T-helper 22 cell (primary cell): ENCODE measurements at regions not wholly inside any gene's neighbourhood (a gene's known extent, or its start where the extent isn't known, plus 50 kb on each side); places are given as distances from the start of the nearest gene placed in this dataset.

Source experiments
- DNase-seq: peaks from one replicate; pipeline ENCODE4 v3.0.0-alpha.2; 2020; ENCODE audit warnings: low read depth

DNA sequence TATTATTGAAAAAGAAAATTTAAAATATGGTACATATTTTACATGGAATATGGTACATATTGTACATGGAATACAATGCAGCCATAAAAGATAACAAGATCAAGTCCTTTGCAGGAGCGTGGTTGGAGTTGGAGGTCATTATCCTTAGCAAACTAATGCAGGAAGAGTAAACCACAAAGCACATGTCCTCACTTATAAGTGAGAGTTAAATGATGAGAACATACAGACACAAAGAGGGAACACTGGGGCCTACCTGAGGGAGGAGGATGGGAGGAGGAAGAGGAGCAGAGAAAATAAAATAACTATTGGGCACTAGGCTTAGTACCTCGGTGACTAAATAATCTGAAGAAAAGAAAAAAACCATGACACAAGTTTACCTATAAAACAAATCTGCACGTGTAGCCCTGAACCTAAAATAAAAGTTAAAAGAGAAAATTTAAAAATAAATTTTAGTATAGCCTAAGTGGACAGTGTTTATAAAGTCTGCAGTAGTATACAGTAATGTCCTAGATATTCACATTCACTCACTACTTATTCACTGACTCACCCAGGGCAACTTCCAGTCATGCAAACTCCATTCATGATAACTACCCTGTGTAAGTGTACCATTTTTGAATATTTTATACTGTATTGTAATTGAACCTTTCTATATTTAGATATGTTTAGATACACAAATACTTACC is 204.4 kb downstream of the FAM76B start:
- no peak for DNase-seq

DNA sequence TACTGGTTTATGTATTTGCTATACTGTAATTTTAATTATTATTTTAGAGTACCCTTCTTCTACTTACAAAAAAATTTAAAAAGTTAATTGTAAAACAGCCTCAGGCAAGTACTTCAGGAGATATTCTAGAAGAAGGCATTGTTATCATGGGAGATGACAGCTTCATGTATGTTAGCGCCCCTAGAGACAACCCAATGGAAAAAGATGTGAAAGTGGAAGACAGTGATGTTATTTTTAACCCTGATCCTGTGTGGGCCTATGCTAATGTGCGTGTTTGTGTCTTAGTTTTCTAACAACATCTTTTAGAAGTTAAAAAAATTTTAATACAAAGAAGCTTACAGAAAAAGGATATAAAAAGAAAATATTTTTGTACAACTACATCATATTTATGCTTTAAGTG is 205.0 kb downstream of the FAM76B start:
- DNase-seq = no peak

DNA sequence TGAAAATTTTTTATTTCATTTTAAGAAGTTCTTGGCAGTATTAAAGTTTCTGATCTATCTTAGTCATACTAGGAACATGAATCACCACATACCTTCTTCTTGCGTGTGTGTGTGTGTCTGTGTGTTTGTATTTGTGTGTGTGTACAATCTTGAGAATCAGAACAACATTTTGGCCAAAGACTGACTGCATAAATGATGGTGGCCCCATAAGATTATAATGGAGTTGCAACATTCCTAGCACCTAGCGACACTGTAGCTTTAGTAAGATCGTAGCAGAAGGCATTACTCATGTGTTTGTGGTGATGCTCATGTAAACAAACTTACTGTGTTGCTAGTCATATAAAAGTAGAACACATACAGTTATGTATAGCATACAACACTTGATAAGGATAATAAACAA is 205.4 kb downstream of the FAM76B start:
- no peak for DNase-seq

DNA sequence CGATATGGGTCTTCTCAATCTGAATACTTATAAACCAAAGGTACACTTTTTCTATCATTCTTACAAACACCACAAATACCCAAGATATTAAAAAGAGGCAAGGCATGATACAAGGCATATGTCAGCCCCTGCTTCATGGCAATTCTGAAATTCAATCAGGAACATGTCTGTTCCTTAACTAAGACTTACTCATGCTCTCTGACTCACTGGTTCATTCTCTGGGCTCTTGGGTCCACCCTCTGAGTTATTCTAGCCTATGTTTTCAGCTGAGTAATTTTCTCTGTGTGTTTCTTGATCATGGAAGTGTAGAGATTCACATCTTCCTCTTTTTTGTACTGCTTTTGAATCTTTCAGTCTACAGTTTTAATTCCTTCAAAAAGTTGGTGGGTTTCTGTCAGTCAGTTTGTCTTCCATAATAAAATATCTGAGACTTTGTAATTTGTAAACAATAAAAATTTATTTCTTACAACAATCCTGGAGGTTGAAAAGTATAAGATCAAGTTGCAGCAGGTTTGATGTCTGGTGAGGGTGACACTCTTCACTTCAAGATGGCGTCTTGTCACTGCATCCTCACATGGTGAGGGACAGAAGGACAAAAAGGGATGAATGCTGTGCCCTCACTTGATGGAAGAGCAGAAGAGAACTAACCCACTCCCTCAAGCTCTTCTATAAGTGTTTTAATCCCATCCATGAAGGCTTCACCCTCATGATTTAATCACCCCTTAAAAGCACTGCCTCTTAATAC is 211.7 kb downstream of the FAM76B start:
- no peak for DNase-seq

DNA sequence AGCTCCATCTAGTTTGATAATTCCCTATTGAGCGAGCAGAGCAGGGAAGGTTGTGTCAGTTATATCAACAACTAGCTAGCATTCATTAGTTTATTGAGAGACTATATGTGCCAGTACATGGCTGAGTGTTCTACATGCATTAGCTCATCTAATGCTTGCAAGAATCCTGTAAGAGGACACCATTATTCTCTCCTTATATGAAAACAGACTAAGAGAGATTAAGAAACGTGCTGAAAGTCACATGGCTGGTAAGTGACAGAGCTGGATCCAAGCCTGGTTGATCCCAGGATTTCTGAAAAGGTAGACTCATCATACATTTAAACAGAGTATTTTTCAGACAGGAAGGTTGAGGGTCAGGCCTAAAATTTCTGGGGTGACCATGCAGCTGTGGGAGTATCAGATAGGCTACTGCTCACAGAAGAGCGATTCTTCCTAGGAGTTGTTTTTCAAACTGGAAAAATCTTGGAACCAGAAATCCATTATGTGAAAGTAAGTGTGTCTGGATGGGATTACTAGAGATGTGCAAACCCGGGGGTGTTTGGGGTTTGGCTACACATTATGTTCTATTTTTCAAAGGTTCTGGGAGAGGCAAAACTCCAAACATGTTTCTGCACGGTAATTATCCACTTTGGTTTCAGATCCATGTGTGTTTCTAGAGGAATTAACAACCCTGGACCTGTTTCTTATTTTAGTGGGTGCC is 213.3 kb downstream of the FAM76B start:
- DNase-seq = no peak

DNA sequence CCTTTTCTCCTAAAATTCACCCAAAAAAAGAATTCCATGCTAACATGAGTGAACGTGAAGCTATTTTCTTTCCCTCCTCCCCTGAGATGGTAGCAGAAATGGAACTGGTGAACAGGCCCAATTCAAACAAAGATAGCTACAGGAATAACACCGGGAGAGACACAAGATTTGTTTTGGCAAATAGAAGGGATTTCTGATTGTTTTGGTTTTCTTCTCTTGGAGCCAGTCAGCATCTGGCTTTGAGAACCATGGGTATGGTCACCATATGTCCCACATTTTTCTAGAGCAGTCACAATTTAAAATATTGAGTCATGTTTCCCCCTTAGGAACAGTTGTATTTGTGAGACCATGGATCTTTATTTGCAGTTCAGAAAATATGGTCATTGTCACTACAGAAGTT is 214.1 kb downstream of the FAM76B start:
- DNase-seq = no peak

DNA sequence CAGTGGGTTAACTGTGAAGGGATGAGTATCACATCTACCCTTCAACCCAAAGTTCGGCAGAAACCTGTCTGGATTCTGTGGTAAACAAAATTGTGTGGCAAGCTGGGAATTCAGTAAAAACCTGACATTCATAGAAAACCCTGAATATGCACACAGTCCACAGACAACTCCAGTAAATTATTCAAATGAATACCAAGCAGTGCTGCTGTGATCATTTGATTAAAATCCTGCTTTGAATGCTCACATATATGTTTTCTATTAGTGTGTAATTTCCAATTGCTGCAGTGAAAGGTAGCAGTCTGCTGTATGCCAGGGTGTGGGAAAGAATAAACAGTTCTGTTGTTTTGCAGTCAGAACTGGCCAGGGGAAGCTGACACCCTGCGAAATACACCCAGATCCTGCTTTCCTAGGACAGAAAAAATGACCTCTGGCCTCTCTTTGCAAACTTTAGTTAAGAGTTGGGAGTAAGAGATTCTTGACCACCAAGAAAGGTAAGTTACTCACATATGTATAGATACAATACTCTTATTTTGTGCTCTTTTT is 217.8 kb downstream of the FAM76B start:
- DNase-seq = no peak

DNA sequence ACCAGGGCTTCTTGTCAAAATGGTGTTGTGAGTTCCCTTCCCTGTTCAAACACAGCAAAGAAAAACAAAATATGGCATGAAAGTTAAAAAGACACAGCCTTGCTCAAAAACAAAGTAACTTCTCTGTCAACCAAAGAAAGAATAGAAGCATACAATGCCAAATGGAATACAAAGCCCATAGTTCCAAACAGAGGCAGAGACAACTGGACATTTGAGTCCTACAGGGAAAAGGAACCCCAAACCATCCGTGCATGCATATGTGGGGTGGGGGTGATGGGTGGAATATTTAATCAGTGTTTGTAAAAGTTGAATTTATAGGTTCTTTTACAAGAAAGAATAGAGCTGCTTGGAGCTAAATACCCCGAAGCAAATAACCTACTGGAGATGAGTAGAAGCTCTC is 218.7 kb downstream of the FAM76B start:
- no peak for DNase-seq

DNA sequence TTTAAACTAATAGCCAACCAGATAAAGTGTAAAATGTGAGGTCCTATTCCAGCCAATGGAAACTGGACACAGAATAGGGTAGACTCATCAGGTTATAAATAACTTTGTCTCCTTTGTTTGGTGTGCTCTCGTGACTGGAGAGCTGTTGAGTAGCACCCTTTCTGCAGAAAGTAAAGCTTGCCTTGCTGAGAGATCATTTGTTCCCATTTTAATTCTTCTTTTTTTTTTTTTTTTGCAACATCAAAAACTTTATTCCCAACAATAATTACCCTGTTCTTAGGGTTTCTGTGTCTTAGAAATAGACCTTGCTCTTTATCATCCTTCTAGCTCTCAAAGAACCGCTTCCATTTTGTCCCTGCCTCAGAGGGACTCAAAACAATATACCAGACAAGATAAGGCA is 220.4 kb downstream of the FAM76B start:
- DNase-seq = no peak

DNA sequence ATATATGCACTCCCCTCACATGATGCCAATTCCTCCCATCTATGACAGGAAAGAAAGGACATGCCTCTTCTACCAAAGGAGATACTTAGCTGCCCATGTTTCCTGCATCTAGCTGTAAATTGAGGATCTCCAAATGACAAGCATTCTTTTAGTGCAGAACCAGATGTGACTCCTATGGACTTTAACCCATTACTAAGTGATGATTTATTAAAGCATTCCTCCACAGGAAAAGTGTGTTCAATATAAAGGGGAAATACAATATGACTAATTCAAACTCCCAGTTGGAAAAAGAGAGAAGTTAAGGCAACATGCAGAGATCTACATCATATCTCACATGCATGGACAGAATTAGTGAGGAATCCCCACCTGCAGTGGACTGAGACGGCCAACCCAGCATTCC is 221.3 kb downstream of the FAM76B start:
- no peak for DNase-seq

DNA sequence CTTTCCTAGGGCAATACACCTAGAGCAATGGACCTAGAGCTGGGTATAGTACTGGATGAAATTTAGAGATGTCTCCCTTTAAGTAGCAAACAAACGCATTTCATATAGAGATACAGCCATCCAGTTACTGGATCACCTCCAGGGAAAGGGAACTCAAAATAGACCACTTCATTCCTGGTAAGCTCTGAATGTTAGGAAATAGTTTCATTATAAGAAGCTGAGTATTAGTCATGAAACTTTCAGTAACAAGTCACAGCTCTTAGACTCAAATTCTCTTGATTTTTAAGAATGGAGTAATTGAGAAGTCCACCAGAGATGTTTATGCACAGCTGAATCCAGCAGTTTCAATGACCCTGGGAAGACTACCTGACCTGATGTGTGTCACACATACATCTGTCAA is 221.9 kb downstream of the FAM76B start:
- DNase-seq = no peak

DNA sequence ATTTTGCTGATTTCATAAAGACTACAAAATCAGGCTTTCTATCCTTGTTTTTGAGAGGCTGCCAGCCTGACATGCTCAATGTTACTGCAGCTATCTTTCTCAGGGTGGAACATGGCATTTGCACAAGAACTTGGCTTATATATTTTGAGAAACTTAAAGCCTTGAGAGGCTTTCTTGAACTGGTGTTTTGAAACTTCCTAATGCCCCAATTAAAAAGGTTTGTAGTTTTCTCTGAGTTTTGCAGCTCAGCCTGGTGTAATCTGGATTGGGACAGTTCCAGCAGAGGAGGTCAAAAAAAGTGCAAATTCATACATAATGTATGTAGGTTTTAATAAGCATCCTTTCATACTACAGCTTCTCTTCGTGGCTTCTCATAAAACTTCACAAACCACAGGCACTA is 223.4 kb downstream of the FAM76B start:
- no peak for DNase-seq

DNA sequence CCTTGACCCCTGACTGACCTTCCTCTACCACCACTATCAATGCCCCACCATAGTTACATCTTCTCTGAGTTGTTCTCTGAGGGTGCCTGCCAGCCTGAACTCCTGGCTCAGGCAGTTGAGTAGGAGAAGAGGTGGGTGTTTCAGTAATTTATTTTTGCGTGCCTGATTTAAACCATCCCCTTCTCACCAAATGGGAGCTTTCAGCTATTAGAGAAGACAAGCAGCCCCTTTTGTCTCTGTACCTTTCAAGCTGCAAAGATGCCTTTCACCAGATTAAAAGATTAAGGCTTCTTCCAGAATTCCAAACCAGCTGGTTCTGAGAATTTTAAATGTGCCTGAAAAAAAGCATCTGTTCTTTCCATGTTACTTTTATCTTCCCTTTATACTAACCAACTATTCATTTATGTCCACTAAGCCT is 223.8 kb downstream of the FAM76B start:
- DNase-seq = no peak

DNA sequence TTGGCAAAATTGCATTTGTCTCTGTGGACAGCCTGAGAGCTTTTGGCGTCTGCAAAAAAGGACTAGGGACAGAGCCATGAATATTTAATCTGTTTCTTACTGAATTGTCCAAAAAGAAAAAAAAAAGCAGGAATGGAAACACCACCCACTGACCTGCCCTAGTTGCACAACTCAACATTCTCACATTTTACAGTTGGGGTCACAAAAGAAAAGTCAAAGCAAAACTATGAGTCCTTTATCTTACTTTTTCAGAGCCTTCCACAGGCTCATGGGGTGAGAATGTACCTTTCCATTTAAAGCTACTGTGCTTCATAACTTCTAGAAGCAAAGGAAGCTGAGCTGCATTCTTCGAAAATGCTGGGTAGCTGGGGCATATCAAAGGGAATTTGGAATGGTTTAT is 225.7 kb downstream of the FAM76B start:
- no peak for DNase-seq

DNA sequence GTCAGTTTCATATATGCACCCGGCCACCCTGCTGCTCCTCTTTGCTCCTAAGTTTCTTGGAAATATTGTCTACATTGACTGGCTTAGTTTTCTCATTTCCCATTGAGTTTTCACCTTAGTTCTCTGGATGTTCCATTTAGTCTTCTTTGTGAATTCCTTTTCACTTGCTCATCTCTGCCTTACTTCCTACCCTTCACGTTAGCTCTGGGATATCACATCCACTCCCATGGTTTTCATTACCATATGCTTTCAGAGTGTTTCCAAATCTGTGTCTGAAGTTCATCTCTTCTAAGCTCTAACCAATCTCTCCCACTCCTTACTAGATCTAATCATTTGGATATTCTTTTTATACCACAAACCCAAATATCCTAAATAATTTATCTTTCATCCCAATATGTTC is 226.4 kb downstream of the FAM76B start:
- no peak for DNase-seq

DNA sequence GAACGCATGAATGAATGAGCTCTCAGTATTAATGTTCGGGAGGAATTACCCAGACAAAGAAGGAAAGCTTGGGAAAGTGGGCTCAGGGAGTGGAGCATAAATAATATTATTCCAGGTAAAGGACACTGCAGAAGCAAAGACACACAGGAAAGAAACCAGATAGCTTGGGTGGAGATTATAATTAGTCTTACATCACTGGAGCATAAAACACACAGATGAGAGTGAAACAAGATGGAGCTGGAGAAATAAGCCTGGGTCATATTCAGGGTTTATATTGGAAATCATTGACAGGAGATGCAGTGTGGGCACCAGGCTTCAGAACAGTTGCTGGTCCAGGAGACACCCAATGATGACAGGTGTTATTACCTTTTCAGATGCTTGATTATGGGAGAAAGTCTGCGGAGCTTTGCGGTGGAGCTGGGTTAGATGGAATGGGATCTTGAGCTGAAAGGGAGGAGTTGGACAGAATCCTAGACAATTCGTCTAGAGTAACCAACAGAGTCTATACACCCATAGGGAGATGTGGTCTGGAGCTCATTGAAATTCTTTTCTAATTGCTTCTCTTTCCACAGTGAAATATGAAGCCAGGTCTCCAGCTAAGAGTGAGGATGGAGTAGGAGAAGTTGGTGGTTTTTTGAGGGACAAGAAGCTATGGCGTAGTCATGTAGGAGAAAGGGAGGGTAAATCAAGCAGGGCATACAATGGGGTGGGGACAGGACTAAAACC is 227.2 kb downstream of the FAM76B start:
- DNase-seq = no peak

DNA sequence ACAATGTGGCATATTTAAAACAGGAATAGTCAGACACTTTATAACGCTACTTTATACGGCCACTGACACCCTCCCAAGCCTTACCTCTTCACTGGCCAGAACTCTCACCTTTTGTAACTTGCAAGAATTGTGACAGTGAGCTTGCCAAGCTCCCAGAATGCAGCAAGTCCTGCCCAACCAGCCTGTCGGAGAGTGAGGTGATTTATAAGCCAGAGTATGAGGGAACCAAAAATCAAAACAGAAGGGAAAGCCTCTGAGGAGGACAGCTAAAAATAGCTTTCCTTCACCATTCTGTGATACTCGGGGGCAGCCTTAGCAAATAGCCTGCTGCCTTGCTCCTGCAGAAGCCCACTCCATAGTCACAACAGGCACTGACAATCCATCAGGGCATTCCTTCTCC is 229.7 kb downstream of the FAM76B start:
- no peak for DNase-seq

DNA sequence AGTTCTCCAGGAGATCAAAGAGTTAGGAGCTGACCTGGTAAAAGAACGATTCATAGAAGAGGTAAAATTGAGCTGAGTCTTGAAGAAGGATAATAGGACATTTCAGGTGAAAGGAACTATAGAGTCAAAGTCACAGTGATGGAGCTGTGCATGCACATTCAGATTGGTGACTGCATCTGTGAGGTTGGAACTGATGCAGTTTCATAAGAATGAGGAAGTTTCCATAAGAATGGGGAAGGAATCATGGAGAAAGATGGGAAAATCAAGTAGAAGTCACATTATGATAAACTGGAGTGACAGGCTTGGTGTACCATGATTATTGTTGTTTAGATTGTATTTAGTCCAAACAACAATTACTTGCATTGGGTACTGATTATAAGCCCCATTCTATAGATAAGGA is 232.2 kb downstream of the FAM76B start:
- DNase-seq = no peak

DNA sequence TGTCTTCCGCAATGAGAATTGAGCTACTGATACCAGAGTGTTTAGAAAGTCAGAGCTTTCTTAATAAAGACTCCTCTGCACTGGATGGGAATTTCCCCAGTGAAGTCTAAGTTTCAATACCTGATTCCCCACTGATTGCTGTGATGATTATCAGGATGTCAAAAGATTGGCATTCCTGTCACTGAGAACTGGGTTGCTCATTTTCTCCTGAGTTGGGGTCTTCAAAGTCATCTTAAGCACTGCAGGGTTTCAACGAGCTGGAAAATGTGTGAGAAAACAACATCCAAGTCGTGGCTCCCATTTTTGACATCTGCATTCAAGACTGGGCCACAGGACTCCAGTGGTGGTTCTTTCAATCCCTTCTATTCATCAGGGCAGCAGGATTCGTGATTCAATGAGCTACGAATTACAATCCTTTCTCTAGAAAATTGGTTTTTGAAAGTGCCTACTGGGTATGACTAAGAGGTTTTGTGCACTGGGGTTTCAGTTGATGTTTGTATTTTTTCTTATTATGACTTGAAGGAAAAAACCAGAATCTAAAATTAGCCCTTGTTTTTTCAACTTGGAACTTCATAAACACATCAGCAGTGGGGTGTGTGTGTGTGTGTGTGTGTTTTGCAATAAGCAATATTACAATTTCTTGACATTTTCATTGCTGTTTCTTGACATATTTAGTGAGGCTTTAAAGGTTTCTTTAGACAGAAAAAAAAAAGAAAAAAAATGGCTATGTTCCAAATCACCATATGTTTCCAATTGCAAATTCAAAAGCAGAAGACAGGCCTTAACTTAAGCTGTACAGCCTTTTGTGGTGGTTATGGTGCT is 233.0 kb downstream of the FAM76B start:
- DNase-seq = no peak

DNA sequence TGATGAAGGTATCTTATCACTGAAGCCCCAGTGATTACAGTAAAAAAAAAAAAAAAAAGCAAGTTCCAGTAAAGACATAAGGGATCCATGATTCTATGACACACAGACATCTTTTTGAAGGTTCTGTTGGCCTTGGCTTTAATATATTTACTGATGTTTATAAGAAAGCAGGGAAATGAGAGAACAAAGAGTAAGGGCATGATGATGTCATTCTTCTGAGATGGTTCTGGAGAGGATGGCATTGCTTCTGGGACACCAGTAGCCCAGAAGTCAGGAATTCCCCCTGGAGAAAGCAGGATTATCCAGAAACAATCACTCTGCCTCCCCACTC is 233.6 kb downstream of the FAM76B start:
- DNase-seq = no peak

DNA sequence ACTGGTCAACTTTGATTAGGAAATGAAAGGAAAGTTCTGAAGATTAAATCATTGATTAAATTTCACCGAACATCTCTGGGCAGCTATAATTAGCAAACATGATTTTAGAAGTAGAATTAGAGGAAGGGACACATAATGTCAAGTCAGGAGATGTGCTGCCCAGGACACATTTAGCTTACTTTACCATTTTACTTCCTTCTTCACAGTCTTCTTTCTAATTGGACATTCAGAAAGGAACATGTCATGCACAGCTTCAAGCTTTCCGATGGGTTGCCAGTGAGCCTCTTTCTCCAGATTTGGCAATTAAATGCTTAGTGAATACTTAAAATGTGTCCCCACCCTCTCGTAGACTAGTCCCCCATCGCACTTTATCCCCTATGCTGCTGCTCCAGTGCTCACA is 234.7 kb downstream of the FAM76B start:
- no peak for DNase-seq

DNA sequence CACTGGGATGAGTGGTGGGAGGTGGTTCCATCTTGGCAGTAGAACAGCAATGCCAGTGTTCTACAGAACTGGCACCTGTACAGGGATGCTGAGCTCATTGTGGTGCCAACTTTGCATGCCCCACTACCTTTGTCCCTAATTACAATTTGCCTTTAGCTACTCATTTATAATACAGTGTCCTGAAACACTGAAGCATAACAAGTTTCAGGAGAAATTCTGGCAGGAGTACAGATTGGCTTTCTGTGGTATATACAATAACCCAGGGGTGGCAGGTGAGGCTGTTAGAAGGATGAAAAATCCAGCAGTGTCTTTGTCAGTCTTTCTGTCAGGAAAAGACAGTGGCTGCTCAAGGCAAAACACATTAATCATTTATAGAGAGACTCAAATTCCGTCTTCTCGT is 240.3 kb downstream of the FAM76B start:
- DNase-seq = no peak
